ENCODE measurements at regions not wholly inside any gene's neighbourhood (a gene's known extent, or its start where the extent isn't known, plus 50 kb on each side); places are given as distances from the start of the nearest gene placed in this dataset.

DNA sequence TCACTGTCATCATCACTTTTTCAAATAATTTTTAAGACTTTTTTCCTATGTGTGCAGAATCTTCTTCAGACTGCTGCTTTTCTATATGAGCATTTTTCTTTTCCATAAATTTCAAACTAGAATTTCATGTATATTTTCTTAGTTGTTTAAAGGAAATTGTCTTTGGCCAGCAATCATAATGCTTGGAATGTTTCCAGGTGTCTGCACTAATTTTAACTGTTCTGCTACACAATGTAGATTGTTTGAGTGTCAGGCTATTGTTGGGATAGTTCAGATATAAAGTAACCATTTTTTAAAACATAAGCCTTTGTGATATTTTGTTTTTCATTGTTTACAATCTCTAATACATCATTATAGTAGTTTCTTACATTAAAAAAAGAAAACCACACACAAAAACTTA is 1418.5 kb downstream of the EFNB2 start:
- Histone ChIP-seq H3K9me3 (ENCODE audit: control insufficient read depth in 1 of 2, insufficient read depth in 1 of 2, low read depth in 1 of 2, low read length in 2 of 2) (no peaks in the 10 kb centered on the region), H3K4me1 (ENCODE audit: control insufficient read depth in 1 of 2, insufficient read depth in 2 of 2, low read length in 2 of 2) (no peaks in the 10 kb centered on the region), H4K20me1 (ENCODE audit: insufficient read depth) (no peaks in the 10 kb centered on the region), H3K9me2 (ENCODE audit: insufficient read depth) (no peaks in the 10 kb centered on the region), H3K4me2 (ENCODE audit: low read length) (no peak overlapping the region), H2AFZ (ENCODE audit: low read depth, low read length, poor library complexity, severe bottlenecking) (no peak overlapping the region), H3K4me3 (replicated peaks in 1 of 2; ENCODE audit: low read depth in 1 of 2, low read length in 2 of 2) (no peak overlapping the region), H3K27ac (ENCODE audit: low read depth, low read length) (no peak overlapping the region), H3K79me2 (ENCODE audit: insufficient read depth, low read length) (no peaks in the 10 kb centered on the region), H3K36me3 (ENCODE audit: control insufficient read depth in 1 of 2, insufficient read depth in 2 of 2, low read length in 2 of 2) (no peaks in the 10 kb centered on the region), H3K27me3 (ENCODE audit: insufficient read depth, low read length) (no peaks in the 10 kb centered on the region), H3K9ac (ENCODE audit: low read length) (no peak overlapping the region)
- POLR2A ChIA-PET = interaction anchor here (0.7 kb wide), 1 partner anchor 352 kb away, joined by 3 read pairs; no protein-coding TSS in a partner anchor
- TF ChIP-seq, protein P1, sequence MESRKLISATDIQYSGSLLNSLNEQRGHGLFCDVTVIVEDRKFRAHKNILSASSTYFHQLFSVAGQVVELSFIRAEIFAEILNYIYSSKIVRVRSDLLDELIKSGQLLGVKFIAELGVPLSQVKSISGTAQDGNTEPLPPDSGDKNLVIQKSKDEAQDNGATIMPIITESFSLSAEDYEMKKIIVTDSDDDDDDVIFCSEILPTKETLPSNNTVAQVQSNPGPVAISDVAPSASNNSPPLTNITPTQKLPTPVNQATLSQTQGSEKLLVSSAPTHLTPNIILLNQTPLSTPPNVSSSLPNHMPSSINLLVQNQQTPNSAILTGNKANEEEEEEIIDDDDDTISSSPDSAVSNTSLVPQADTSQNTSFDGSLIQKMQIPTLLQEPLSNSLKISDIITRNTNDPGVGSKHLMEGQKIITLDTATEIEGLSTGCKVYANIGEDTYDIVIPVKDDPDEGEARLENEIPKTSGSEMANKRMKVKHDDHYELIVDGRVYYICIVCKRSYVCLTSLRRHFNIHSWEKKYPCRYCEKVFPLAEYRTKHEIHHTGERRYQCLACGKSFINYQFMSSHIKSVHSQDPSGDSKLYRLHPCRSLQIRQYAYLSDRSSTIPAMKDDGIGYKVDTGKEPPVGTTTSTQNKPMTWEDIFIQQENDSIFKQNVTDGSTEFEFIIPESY (IDR thresholded peaks at IDR 0.05; ENCODE audit: extremely low read depth, insufficient replicate concordance, low read length) = no peak
- TF ChIP-seq SP1 (IDR thresholded peaks at IDR 0.05; ENCODE audit: low read depth) (no peak), YY1 (IDR thresholded peaks at IDR 0.05; ENCODE audit: extremely low read depth, insufficient replicate concordance, low read depth, low read length) (no peak), POLR2A (IDR thresholded peaks at IDR 0.05; ENCODE audit: borderline replicate concordance, extremely low read depth, insufficient read depth, insufficient read length) (no peak), CEBPB (IDR thresholded peaks at IDR 0.05; ENCODE audit: low read depth) (no peak), ZFX (IDR thresholded peaks at IDR 0.05) (no peak), SIN3A (IDR thresholded peaks at IDR 0.05; ENCODE audit: low read depth) (no peak), JUND (IDR thresholded peaks at IDR 0.05) (no peak), ZNF274 (IDR thresholded peaks at IDR 0.05; ENCODE audit: low read depth, low read length) (no peak), ELF1 (IDR thresholded peaks at IDR 0.05; ENCODE audit: borderline replicate concordance, low read depth) (no peak), CBX3 (IDR thresholded peaks at IDR 0.05; ENCODE audit: low read depth) (no peak), RAD21 (IDR thresholded peaks at IDR 0.05; ENCODE audit: low read depth) (no peak), TCF7L2 (IDR thresholded peaks at IDR 0.05; ENCODE audit: borderline replicate concordance, extremely low read depth, insufficient read depth, insufficient read length) (no peak), FOSL1 (IDR thresholded peaks at IDR 0.05; ENCODE audit: low read depth) (no peak)
- TF ChIP-seq, protein P2, sequence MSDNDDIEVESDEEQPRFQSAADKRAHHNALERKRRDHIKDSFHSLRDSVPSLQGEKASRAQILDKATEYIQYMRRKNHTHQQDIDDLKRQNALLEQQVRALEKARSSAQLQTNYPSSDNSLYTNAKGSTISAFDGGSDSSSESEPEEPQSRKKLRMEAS (IDR thresholded peaks at IDR 0.05) = no peak
- TF ChIP-seq, protein P3, sequence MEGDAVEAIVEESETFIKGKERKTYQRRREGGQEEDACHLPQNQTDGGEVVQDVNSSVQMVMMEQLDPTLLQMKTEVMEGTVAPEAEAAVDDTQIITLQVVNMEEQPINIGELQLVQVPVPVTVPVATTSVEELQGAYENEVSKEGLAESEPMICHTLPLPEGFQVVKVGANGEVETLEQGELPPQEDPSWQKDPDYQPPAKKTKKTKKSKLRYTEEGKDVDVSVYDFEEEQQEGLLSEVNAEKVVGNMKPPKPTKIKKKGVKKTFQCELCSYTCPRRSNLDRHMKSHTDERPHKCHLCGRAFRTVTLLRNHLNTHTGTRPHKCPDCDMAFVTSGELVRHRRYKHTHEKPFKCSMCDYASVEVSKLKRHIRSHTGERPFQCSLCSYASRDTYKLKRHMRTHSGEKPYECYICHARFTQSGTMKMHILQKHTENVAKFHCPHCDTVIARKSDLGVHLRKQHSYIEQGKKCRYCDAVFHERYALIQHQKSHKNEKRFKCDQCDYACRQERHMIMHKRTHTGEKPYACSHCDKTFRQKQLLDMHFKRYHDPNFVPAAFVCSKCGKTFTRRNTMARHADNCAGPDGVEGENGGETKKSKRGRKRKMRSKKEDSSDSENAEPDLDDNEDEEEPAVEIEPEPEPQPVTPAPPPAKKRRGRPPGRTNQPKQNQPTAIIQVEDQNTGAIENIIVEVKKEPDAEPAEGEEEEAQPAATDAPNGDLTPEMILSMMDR (IDR thresholded peaks at IDR 0.05 in 2 of 3, conservative IDR thresholded peaks at IDR 0.05 in 1 of 3; ENCODE audit: borderline replicate concordance in 1 of 3, insufficient read depth in 1 of 3, low read depth in 2 of 3, low read length in 2 of 3) = no peak
- BruUV-seq (replicated peaks) = no TSS peak
- ATAC-seq (no peak), DNase-seq (ENCODE audit: low read depth, low spot score) (no peak)
- RAD21 ChIA-PET (ENCODE audit: low non-redundant PET in 1 of 2, low total read pairs in 2 of 2, uncharacterized antibody in 2 of 2, unreplicated experiment in 2 of 2) = no interaction called here
- CTCF ChIA-PET = no interaction called here
- intact Hi-C loops (cut with micrococcal nuclease) = no loop called here

All from HCT116 (cell line).